ENCODE measurements at regions not wholly inside any gene's neighbourhood (a gene's known extent, or its start where the extent isn't known, plus 50 kb on each side); places are given as distances from the start of the nearest gene placed in this dataset.
A peak's percentile ranks its signal among the peaks of the same experiment; 100 is the strongest.

DNA sequence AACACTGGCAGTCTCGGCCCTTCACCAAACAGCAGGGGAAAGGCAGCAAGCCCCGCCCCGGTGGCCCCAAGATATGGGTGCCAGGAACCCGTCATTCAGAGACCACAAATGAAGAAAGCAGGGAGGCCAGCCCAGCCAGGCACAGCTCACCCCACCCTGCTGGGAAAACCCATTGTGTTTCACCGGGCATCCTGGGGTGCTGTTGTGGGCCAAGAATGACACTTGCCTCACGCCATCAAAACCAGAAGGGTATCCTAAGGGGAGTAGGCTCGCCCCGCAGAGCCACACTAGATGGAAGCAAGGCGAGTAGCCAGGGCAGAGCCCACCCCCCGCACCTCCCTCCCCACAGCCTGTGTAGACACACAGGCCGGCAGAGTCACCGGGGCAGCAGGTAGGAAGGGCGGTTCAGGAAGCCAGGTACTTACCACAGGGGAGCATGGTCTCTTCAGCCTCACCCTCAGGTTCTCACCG lies 72.5 kb upstream of the KCNMA1 start:
- FAIRE-seq: no peak

DNA sequence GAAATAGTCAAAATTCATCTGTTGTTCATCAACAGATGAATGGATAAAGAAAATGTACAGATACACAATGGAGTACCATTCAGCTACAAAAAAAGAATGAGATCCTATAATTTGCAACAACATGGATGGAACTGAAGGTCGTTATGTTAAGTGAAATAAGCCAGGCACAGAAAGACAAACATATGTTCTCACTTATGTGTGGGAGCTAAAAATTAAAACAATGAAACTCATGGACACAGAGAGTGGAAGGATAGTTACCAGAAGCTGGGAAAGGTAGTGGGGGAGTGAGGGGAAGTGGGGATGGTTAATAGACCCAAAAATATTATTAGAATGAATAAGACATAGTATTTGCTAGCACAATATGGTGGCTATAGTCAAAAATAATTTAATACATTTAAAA lies 70.0 kb upstream of the KCNMA1 start:
- FAIRE-seq: peak; percentile 29

DNA sequence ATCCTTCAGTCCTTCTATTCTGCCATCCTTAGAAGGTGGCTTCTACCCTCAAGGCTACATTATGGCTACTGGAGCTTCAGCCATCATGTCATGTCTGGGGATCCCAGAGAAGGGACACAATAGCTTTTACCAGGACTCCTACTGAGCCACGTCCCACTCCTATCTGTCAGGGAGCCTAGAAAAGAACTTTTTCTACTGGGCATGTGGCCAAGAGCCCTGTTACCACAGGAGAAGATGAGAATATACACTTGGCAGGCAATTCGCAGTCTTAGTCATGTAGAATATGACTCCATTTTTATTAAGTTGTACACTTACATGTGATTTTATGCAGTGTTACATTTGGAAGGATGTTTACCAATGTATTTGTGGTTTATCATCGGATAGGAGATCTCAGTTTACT lies 64.6 kb upstream of the KCNMA1 start:
- no peak for FAIRE-seq

DNA sequence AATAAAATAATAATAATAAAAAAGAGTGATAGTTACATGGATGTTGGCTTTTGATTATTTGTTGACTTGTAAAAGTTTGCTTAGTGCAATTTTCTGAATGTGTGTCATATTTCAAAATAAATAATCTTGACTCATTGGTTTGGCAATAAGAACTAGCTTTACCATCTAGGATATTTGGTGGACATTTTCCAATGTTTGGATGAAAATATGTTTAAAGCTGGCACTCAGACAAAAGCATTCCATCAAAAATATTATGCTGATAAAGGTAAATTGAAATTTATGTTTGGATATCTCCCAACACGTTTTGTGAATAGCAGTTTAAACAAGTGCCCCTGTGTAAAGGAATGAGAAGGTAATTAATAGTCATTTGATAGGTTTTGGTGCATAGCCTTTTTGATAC lies 62.5 kb upstream of the KCNMA1 start:
- FAIRE-seq: no peak

DNA sequence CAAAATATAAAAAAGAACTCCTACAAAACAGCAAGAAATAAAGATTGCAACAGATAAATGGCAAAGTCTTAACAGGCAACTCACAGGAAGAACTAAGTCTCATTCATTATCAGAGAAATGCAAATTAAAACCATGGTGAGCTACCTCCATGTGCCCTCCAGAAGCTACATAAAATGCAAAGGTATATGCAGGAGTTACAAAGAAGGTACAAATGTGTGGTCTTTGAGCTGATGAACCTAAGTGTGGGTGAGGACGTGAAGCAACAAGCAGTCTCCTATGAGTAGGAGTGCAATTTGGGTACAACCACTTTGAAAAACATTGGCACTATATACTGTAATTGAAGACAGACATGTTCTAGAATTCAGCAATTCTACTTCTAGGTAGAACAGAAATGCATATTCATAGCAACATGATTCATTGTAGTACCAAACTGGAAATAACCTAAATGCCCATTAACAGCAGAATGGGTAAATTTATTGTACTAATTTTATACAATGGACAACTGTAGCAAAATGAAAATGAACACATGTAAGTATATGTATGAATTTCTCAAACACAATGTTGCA lies 61.6 kb upstream of the KCNMA1 start:
- FAIRE-seq: no peak

DNA sequence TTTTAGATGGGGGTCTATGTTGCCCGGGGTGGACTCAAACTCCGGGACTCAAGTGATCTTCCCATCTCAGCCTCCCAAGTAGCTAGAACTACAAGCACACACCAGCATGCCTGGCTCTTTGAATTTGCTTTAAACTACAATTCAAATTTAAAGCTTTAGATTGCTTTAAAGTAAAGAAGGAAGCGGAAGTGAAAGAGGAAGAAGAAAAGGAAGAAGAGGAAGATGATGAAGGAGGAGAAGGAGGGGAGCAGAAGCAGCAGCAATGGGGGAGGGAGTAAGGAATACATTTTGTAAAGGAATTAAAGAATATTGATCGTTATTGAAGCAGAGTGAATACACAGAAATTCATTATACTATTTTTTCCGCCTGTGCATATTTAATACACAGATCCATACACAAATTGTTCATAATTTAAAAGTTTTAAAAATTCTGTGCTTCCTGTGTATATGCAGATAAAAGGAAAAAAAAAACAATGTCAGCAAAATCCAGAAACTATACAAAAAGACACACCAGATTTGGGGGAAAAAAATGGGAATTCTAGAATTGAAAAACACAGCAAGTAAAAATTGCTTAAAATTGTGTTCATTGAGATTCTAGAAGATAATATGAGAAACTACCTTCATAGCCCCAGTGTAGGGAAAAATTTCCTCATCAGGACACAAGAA lies 60.8 kb upstream of the KCNMA1 start:
- no peak for FAIRE-seq

DNA sequence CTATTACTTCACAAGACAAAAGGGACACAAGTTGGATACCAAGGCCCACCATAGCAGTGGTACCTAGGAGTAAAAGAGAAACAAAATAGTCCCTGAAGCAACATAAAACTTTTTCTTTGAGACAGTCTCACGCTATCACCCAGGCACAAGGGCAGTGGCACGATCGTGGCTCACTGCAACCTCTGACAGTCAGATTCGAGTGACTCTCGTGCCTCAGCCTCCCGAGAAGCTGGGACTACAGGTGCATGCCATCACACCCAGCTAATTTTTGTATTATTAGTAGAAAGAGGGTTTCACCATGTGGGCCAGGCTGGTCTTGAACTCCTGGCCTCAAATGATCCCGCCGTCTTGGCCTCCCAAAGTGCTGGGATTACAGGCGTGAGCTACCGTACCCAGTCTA lies 59.0 kb upstream of the KCNMA1 start:
- no peak for FAIRE-seq

DNA sequence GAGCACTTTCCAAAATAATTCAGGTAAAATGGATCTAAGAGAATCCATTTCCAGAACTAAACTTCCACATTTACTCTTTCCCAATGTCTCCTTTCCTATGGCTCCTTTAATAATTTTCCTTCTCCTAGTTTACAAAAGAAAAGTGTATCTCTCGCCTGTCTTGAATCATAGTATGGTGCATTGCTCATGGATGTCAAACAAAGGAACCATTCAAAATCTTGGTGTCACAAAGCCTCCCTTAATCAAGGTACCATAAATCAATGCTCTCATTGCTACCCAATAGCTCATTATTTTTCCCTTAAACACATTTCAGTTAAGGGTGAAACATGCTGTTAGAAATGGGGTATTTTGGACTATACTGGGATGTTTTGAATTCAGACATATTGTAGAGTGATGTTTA lies 57.6 kb upstream of the KCNMA1 start:
- FAIRE-seq: no peak

DNA sequence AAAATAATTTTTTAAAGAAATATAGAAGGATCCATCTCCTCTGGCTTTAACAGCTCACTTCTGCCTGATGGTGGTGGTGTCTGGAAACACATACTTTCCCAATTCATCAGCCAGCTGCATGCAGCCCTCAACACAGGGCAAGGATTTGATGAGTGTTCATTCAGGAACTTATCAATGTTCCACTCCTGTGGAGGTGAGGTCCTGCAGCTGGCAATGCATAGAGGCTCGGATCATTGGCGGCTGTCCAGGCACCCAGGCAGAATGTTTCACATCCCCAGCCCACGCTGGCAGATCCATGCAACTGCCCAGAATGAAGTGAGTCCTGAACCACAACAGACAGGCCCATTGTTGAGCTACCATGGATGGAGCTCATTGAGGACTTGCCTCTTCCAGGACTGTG lies 55.2 kb upstream of the KCNMA1 start:
- FAIRE-seq: no peak

DNA sequence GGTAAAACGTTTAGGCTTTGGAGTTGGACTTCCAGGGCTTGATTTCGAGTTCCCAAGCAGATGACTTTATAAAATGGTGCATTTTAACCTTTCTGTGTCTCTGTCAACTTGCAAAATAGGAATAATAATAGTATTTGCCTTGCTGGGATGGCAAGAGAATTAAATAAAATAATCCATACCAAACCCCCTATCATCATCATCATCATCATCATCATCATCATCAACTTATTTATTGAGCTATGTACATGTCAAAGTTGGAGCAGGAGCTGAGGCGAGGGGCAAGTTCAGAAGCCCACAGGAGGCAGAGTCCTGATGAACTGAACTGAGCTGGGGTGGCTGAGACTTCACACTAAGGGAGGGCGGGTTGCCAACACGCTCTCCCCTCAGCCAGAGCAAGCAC lies 51.7 kb upstream of the KCNMA1 start:
- no peak for FAIRE-seq

DNA sequence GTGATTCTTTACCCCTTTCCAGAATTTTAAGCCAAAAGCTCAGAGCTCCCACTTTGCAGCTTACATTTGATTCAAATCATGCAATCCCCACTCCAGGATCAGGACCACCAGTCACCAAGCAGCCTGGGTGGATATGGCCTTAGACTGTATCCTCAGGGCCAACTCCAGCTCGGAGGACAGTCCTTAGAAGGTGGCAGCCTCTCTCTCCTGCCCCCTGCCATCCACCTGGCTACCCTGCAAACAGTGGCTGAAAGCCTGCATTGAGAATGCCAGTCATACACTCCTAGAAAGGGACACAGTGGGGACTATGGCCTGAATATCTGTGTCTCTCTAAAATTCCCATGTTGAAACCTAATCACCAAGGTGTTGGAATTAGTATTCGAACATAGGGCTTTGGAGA lies 50.0 kb upstream of the KCNMA1 start:
- FAIRE-seq: no peak
